ENCODE measurements at regions not wholly inside any gene's neighbourhood (a gene's known extent, or its start where the extent isn't known, plus 50 kb on each side); places are given as distances from the start of the nearest gene placed in this dataset.

GRCh38 chr7:24135003-24135817 lies 148.8 kb upstream of the NPY start:
- TF ChIP-seq CTCF (IDR thresholded peaks at IDR 0.05): no peak
- no peak for TF ChIP-seq TAF1 (IDR thresholded peaks at IDR 0.05; ENCODE audit: borderline replicate concordance, low read depth, low read length)
- no peak for TF ChIP-seq NRF1 (IDR thresholded peaks at IDR 0.05; ENCODE audit: low read depth, low read length)
- TF ChIP-seq ZBTB33 (IDR thresholded peaks at IDR 0.05; ENCODE audit: borderline replicate concordance, low read depth): no peak
- no peak for TF ChIP-seq EZH2phosphoT487 (IDR thresholded peaks at IDR 0.05; ENCODE audit: borderline replicate concordance, low read depth)
- TF ChIP-seq, protein P1, sequence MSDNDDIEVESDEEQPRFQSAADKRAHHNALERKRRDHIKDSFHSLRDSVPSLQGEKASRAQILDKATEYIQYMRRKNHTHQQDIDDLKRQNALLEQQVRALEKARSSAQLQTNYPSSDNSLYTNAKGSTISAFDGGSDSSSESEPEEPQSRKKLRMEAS (IDR thresholded peaks at IDR 0.05; ENCODE audit: low read depth): no peak
- no peak for TF ChIP-seq POLR2AphosphoS5 (IDR thresholded peaks at IDR 0.05; ENCODE audit: low read depth, low read length)
- TF ChIP-seq GATA2 (CRISPR knock-in tag; IDR thresholded peaks at IDR 0.05): no peak
- no peak for TF ChIP-seq USF1 (IDR thresholded peaks at IDR 0.05; ENCODE audit: borderline replicate concordance, low read depth)

Data from SK-N-SH (cell line).